DMS153 treated with DMSO at 0.1 percent for 48 hours (cell line): ENCODE measurements at regions not wholly inside any gene's neighbourhood (a gene's known extent, or its start where the extent isn't known, plus 50 kb on each side); places are given as distances from the start of the nearest gene placed in this dataset.
"Not testable (repeated sequence)": the region's sequence is repeated elsewhere in the genome, so short reads cannot be mapped to it uniquely, and the experiment has no call there.

Experiments
- DNase-seq: peaks from one replicate; lab custom pipeline; 2025; ENCODE audit not compliant: unreplicated experiment; lab: John Stamatoyannopoulos, UW

- DNase-seq, result no peak
These were observed 144.2 kb downstream of the HLX start for GRCh38 chr1:221023482-221023881.

DNA sequence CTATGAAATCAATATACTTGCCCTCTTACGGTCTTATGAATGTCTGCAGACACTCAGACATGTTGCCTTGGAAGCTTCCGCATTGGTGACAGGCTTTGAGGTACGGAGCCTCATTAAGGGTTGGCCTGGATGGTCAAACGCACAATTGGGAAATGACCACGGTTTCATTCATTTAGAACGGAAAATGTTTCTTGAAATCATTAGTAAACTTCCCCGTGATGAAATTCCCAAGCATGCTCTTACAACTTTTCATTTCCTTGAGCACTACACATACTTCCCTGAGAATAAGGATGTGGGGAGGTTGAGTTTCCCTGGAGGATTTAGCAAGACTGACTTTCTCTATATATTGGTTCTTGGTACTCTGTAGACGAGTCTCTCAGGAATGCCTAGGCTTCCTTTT, 146.3 kb downstream of the HLX start:
- no peak for DNase-seq

- DNase-seq, result no peak
These were observed 146.7 kb downstream of the HLX start for GRCh38 chr1:221025956-221026355.

DNA sequence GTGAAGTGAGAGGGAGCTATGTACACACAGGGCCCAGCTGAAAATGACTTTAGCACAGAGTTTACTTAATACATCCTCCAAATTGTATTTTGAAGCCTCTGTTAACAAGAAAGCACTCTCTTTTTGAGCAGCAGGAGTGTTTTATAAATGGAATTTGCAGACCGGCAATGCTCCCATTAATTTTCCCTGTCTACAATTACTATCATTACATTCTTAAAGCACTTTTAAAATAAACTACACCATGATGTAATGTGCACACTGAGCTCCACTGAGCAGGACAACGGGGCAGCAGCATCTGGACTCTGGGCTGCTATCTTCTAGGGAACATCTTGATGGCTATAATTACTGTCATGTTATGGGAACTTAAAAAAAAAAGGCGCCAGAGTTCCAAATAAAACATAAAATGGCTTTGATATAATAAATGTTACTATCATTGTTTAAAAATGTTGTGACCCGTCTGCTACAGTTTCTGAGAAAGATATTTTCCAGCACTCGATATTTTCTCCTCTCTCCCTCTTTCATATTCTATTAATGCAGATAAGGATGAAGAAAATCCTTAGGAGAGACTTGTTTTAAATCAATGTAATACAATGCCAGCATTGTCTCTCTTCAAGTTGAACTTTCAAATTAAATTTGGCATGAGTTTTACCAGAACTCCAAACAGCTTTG, 150.9 kb downstream of the HLX start:
- no peak for DNase-seq

GRCh38 chr1:221030990-221031389, 151.7 kb downstream of the HLX start:
- DNase-seq, result no peak

DNA sequence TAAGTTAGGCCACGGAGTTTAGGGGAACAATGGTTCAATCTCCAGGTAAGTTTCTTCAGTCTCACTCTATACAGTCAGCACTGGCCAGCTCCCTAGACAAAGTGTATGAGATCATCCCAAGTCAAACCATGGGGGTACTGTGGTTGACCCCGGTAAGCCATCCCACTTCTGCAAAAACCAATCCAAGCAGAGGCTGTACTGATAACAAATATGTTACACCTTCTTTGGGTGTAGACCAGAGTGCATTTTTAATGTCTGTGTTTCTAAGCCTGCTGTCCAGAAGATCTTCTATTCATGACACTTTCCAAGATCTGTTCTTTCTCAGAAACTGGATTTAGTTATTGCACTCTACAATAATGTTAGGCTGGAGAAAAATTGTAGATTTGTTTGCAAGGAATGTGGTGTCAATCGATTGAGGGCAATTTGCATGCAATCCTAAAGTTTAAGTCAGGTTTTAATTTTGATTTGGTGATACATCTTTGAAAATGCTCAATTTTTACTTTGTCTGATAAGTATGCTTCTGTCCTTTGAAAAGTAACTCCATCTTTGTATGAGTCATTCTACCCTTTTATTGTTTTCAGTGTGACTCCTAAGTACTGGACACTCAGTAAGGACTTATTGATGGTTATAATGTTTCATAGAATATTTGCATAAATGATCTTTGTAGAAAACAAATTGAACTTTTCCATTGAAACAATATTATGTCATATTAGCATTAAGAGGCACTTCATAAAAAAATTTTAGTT, 152.4 kb downstream of the HLX start:
- DNase-seq, result no peak

GRCh38 chr1:221032204-221032585, 153.0 kb downstream of the HLX start:
- no peak for DNase-seq

DNA sequence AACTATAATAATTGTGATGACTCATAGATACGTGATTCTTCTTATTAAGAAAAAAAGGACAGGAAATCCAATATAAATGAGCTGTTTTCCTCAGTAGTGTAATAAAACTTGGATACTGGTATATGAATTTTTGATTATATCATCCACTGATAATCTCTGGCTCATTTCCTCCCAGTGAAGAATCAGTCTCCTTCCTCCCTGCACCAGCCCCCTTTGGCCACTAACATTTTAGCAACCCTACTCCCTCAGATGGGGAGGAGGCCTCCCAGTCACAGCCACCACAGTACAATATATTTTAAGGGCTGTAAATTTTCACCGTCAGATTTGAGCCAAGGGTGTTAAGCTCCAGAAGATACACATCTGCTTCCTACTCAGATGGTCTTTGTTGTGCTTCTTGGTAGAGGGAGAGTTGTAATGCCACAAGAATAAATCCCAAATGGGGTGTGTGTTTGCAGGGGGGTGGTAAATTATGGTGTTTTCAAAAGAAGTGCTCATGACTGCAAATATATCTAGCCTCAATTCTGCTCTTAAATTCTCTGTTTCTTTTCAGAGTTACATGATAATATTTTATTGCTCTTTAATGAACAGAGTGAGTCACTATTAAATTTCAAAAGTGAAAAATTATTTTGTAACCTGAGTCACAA, 153.5 kb downstream of the HLX start:
- no peak for DNase-seq

- DNase-seq, result no peak
These were observed 156.5 kb downstream of the HLX start for GRCh38 chr1:221035662-221036153.

DNA sequence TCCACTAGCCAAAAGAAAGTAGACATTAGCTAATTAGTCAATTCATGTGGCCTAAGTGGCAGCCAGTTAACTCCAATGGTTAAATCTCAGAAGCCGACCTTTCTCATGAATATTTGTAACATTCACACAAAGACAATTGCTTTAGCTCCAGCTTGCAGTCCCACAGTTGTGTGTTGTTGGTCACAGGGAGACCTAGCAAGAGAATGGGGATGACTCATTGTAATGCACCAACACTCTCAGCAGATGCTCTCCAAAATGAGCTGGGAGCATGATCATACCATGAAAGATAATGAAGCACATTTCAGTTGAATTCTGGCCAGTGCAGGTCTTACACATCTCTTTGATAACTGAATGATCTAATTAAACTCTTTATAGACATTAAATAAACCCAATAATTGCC, 160.4 kb downstream of the HLX start:
- no peak for DNase-seq

DNA sequence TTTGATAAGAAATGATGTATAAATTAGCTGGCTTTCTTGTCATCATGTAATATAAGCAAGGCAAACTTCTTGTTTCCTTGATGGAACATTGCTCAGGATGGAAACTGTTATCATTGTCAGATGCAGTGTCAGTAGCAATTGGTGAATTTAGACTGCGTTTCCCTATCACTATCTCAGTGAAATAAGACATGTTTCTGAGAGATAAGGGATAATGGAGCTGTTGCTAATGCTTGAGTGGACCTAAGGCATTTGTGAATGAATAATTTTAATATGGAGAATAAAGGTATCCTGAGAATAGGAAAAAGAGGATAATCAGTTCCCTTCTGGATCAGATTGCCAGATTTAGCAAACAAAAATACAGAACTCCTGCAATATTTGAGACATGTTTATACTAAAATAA, 160.9 kb downstream of the HLX start:
- no peak for DNase-seq

GRCh38 chr1:221040691-221041285, 161.5 kb downstream of the HLX start:
- no peak for DNase-seq

GRCh38 chr1:221044538-221044937, 165.3 kb downstream of the HLX start:
- no peak for DNase-seq

DNA sequence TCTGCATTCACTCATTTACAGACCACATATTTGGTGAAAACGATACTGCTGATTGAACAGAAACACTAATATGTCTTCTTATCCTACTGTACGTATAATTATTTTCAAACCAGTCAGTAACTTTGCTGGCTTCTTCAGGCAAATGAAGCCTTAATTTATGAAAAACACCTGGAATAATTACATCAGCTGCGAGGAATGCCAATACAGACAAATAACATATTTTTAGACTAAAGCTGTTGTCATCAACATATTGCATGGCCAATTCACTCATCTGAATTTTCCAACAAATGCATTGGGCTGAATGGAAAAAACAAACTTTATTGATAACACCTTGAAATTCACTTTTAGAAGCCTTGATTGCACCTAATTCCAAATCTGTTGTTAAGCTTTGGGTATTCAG, 165.9 kb downstream of the HLX start:
- DNase-seq, result no peak

DNA sequence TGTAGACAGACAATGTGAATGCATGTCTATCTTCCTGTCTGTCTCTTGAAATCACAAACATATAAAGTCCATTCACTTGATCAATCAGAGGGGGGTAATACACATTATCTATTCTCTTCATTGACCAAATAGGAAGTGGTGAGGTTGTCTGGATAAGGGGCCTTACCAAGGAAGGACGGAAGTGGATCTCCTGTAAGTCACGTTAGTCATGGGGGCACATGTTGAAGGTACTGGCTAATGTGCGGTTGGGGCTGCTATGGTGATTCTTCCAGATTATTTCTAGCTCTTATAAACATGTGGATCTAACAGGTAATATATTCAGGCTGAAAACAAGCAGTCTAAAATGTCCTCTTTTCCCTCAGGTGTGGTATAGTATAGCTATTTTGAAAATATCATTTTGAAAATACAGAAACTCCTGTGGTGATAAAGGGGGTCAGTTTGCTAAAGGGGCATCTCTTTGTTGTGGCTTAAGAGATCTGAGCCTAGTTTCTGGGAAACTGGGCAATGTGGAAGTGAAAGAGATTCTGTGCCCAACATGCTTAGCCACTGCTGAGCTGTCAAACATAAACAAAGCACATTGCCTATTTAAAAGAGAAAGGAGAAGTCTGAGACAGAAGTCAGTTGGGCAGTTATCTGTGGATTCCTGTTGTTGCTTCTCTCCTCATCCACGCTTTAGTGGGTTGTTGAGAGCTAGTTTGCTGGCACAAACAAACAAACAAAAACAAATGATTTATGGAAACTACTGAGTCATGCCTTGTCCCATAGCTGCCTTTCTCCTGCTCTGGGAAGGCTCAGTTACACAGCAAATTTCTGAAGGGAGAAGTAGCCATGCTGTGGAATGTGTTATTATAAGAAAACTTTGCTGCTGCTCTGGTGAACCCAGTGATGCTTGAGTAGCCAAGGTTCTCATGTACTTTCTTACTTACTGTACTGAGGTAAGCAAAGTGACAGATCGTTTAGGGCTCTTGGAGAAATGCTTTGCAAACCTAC, 166.9 kb downstream of the HLX start:
- no peak for DNase-seq

DNA sequence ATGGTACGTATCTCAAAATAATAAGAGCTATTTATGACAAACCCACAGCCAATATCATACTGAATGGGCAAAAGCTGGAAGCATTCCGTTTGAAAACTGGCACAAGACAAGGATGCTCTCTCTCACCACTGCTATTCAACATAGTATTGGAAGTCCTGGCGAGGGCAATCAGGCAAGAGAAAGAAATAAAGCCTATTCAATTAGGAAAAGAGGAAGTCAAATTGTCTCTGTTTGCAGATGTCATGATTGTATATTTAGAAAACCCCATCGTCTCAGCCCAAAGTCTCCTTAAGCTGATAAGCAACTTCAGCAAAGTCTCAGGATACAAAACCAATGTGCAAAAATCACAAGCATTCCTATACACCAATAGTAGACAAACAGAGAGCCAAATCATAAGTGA, 172.1 kb downstream of the HLX start:
- not testable (repeated sequence) for DNase-seq

- DNase-seq, result no peak
These were observed 174.6 kb downstream of the HLX start for GRCh38 chr1:221053889-221054288.

GRCh38 chr1:221059506-221059905, 180.3 kb downstream of the HLX start:
- DNase-seq, result no peak

DNA sequence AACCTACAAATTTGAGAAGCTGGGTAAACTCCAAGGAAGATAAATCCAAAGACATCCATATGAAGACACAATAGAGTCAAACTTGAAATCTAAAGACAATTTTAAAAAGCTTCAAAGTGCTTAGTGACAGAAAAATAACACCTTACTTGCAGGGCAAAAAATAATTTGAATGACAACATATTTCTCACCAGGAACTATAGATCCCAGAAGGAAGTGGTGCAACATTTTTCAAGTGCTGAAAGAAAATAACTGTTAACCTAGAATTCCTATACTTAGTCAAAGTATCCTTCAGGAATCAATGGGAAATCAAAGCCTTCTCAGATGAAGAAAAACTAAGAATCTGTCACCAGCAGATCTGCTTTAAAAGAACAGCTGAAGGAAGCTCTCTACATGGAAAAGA, 184.4 kb downstream of the HLX start:
- no peak for DNase-seq

DNA sequence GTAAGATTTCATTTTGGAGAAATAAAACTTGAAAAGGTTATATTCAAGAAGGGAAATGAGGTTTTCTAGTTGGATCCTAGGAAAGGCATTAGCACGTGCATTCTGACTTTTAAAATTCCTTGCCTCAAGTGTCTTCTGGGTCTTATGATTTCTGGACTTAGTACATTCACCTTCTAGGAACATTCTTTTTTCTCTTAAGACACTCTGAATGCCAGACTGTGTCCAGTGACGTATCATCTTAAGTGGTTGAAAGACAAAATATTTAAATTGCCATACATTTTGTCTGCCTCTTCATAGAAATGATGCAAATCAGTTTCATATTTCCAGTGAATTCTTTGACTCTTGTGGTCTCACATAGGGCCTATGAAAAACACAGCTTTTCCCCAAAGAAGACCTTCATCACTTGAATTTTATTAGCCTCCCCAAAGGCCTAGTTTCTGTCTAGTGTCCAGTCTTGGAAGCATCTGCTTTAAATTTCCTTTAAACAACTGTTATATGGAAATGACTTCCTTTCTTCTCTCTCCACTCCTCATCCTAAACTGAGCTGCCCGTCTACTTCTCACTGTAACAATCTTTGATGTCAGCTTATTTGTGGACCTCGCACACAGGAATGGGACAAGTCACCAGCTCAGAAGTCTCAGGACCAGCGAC, 187.2 kb downstream of the HLX start:
- no peak for DNase-seq
